WTC11 (cell line): ENCODE measurements at regions not wholly inside any gene's neighbourhood (a gene's known extent, or its start where the extent isn't known, plus 50 kb on each side); places are given as distances from the start of the nearest gene placed in this dataset.

ENCODE experiments used
- ATAC-seq: fragments of 200-7000 bp; cut with Tn5 transposase; 2 replicates; pipeline ENCODE4 v1.10.0; 2021; ENCODE audit warnings: mild to moderate bottlenecking, moderate library complexity
- CTCF ChIA-PET: fragments of 300-600 bp; sonication (Branson Sonifier 250); formaldehyde crosslinking; loops from one replicate; lab custom pipeline; 2021; ENCODE audit warnings: antibody characterized with exemption; lab: Charles Lee
- POLR2A ChIA-PET: fragments of 350-600 bp; sonication (Branson Sonifier 250); formaldehyde crosslinking; loops from one replicate; lab custom pipeline; 2021; ENCODE audit warnings: antibody characterized with exemption; lab: Charles Lee
- DNase-seq: peaks from one replicate; pipeline ENCODE4 v3.0.0; 2021; ENCODE audit warnings: low spot score
- H3K27ac Mint-ChIP-seq: 2 replicates; pipeline ENCODE4 v1.8.0; 2021; ENCODE audit warnings: mixed read lengths
- H3K27me3 Mint-ChIP-seq: 2 replicates; pipeline ENCODE4 v1.8.0; 2021; ENCODE audit warnings: low read depth, mild to moderate bottlenecking, moderate library complexity, mixed read lengths
- H3K36me3 Mint-ChIP-seq: 2 replicates; pipeline ENCODE4 v1.8.0; 2021; ENCODE audit warnings: mixed read lengths
- H3K4me1 Mint-ChIP-seq: 2 replicates; pipeline ENCODE4 v1.8.0; 2022; ENCODE audit warnings: mixed read lengths
- H3K4me3 Mint-ChIP-seq: 2 replicates; pipeline ENCODE4 v1.8.0; 2021; ENCODE audit warnings: mild to moderate bottlenecking, moderate library complexity, mixed read lengths
- H3K9me3 Mint-ChIP-seq: 2 replicates; pipeline ENCODE4 v1.8.0; 2021; ENCODE audit warnings: mixed read lengths
- CBFB ChIP-seq: sonication (generic); formaldehyde crosslinking; IDR thresholded peaks from 2 replicates; pipeline ENCODE4 v1.8.1; 2022; ENCODE audit warnings: mild to moderate bottlenecking, low read depth, missing genetic modification reagents
- FOXP1 ChIP-seq: sonication (generic); formaldehyde crosslinking; IDR thresholded peaks from 2 replicates; pipeline ENCODE4 v1.8.0; 2022; ENCODE audit warnings: missing genetic modification reagents, mild to moderate bottlenecking, moderate library complexity, borderline replicate concordance
- GRHL2 ChIP-seq: fragments of 250-450 bp; sonication (Bioruptor Pico); IDR thresholded peaks from 2 replicates; pipeline ENCODE4 v1.8.0; 2022; ENCODE audit warnings: mild to moderate bottlenecking, moderate library complexity; ENCODE audit not compliant: insufficient replicate concordance, severe bottlenecking
- JUN ChIP-seq: sonication (generic); formaldehyde crosslinking; IDR thresholded peaks from 2 replicates; pipeline ENCODE4 v1.8.0; 2023; ENCODE audit warnings: mild to moderate bottlenecking, missing genetic modification reagents
- MYBL2 ChIP-seq: sonication (generic); formaldehyde crosslinking; IDR thresholded peaks from 2 replicates; pipeline ENCODE4 v1.8.1; 2023; ENCODE audit warnings: mild to moderate bottlenecking, moderate library complexity, missing genetic modification reagents
- NR2C2 ChIP-seq: sonication (generic); formaldehyde crosslinking; IDR thresholded peaks from 2 replicates; pipeline ENCODE4 v1.8.0; 2022; ENCODE audit warnings: mild to moderate bottlenecking, missing genetic modification reagents
- NR3C1 ChIP-seq: sonication (generic); formaldehyde crosslinking; conservative IDR thresholded peaks from 2 replicates; pipeline ENCODE4 v1.8.1; 2023; ENCODE audit warnings: low read depth, mild to moderate bottlenecking, missing genetic modification reagents
- SOX15 ChIP-seq: fragments of 250-450 bp; sonication (Bioruptor Pico); IDR thresholded peaks from 2 replicates; pipeline ENCODE4 v1.9.0; 2021; ENCODE audit warnings: mild to moderate bottlenecking
- TEAD4 ChIP-seq: sonication (generic); formaldehyde crosslinking; IDR thresholded peaks from 2 replicates; pipeline ENCODE4 v1.8.0; 2022; ENCODE audit warnings: mild to moderate bottlenecking, missing genetic modification reagents
- ZBTB21 ChIP-seq: sonication (generic); formaldehyde crosslinking; IDR thresholded peaks from 2 replicates; pipeline ENCODE4 v1.8.1; 2023; ENCODE audit warnings: mild to moderate bottlenecking, missing genetic modification reagents, borderline replicate concordance
- ZNF121 ChIP-seq: sonication (generic); formaldehyde crosslinking; IDR thresholded peaks from 2 replicates; pipeline ENCODE4 v1.8.0; 2023; ENCODE audit warnings: missing genetic modification reagents
- ZNF317 ChIP-seq: sonication (generic); formaldehyde crosslinking; IDR thresholded peaks from 2 replicates; pipeline ENCODE4 v1.8.1; 2023; ENCODE audit warnings: low read depth, mild to moderate bottlenecking, moderate library complexity, missing genetic modification reagents, borderline replicate concordance
- TF ChIP-seq, protein P1 (sequence below): sonication (generic); formaldehyde crosslinking; IDR thresholded peaks from 2 replicates; pipeline ENCODE4 v1.8.1; 2023; ENCODE audit warnings: mild to moderate bottlenecking, missing genetic modification reagents, moderate library complexity
- TF ChIP-seq, protein P2 (sequence below): sonication (generic); formaldehyde crosslinking; IDR thresholded peaks from 2 replicates; pipeline ENCODE4 v1.8.1; 2023; ENCODE audit warnings: mild to moderate bottlenecking, missing genetic modification reagents, moderate library complexity
- TF ChIP-seq, protein P3 (sequence below): sonication (generic); formaldehyde crosslinking; IDR thresholded peaks from 2 replicates; pipeline ENCODE4 v1.8.1; 2022; ENCODE audit warnings: missing genetic modification reagents, borderline replicate concordance
- TF ChIP-seq, protein P4 (sequence below): fragments of 250-450 bp; sonication (Bioruptor Pico); conservative IDR thresholded peaks from 2 replicates; pipeline ENCODE4 v1.9.0; 2021; ENCODE audit warnings: mild to moderate bottlenecking
- TF ChIP-seq, protein P5 (sequence below): fragments of 250-450 bp; sonication (Bioruptor Pico); IDR thresholded peaks from 2 replicates; pipeline ENCODE4 v1.9.0; 2021; ENCODE audit warnings: mild to moderate bottlenecking
- TF ChIP-seq, protein P6 (sequence below): sonication (generic); formaldehyde crosslinking; IDR thresholded peaks from 2 replicates; pipeline ENCODE4 v1.8.0; 2022; ENCODE audit warnings: mild to moderate bottlenecking, missing genetic modification reagents
- TF ChIP-seq, protein P7 (sequence below): fragments of 250-450 bp; sonication (Bioruptor Pico); IDR thresholded peaks from 2 replicates; pipeline ENCODE4 v2.1.2; 2022; ENCODE audit warnings: mild to moderate bottlenecking, moderate library complexity
- TF ChIP-seq, protein P8 (sequence below): sonication (generic); formaldehyde crosslinking; IDR thresholded peaks from 2 replicates; pipeline ENCODE4 v1.8.1; 2022; ENCODE audit warnings: low read depth, mild to moderate bottlenecking, moderate library complexity, missing genetic modification reagents, borderline replicate concordance

DNA sequence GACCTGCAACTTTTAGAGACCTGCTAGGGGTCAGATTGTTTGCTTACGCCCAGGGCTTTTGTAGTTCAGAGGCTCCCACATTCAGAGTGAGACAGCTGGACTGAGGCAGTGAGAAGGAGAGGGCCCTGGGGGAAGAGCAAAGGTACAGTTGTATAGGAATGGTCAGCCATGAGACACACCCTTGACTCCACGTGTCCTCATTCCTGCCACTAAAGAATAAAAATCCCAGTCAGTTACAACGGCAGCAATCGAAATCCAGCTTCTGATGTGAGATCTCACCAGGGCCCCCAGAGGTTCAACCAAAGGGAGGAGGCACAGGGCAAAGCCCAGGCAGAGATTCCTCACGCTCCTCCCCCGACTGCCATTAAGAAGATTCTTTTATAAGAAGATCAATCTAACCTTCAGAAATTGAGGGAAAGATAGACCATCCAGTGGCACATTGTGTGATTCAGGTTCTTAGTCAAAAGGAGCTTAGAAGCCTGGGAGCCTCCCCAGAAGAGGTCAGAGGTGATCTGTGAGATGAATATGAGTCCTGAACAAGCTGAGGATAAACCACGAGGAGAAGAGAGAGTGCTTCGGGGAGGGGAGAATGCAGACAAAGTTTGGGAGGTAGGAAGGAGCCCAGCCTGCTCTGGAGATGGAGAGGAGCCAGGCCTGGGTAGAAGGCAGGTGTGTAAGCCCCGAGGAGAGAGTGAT is 317.0 kb downstream of the CYP26B1 start (continued):
- TF ChIP-seq, protein P1, sequence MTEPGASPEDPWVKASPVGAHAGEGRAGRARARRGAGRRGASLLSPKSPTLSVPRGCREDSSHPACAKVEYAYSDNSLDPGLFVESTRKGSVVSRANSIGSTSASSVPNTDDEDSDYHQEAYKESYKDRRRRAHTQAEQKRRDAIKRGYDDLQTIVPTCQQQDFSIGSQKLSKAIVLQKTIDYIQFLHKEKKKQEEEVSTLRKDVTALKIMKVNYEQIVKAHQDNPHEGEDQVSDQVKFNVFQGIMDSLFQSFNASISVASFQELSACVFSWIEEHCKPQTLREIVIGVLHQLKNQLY (CRISPR knock-in tag) = no peak
- TF ChIP-seq, all 79 proteins: peak for 0

DNA sequence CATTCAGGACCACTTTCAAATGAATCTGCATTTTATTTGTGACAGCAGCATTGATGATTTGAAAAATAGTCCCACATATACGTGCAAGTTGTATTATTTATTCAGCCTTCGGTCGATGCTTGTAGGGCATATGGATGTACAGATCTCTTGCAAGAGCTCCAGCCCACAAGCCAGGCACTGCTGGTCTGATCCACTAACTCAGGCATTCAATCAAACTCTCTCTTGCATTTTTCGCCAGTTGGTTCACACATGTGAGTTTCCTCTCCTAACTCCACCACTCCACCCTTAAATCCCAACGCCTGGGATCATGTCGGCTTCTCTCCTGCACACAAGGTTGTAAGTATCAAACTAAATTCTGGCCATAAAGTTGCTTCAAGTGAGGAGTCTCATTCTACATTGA is 318.7 kb downstream of the CYP26B1 start:
- ChIA-PET CTCF (no interaction called here), POLR2A (no interaction called here)
- Mint-ChIP-seq H3K27ac (no peak overlapping the region), H3K36me3 (no peaks in the 10 kb centered on the region; the same call in 1 of the 2 replicates), H3K4me3 (no peak overlapping the region), H3K4me1 (no peaks in the 10 kb centered on the region), H3K9me3 (peaks cover 14% of the 10 kb centered on the region), H3K27me3 (no peaks in the 10 kb centered on the region; the same call in 1 of the 2 replicates)
- TF ChIP-seq MYBL2 (CRISPR knock-in tag) = no peak
- TF ChIP-seq CBFB = no peak
- no peak for TF ChIP-seq JUN (CRISPR knock-in tag)
- TF ChIP-seq, protein P2, sequence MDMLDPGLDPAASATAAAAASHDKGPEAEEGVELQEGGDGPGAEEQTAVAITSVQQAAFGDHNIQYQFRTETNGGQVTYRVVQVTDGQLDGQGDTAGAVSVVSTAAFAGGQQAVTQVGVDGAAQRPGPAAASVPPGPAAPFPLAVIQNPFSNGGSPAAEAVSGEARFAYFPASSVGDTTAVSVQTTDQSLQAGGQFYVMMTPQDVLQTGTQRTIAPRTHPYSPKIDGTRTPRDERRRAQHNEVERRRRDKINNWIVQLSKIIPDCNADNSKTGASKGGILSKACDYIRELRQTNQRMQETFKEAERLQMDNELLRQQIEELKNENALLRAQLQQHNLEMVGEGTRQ (CRISPR knock-in tag) = no peak
- no peak for TF ChIP-seq NR3C1 (CRISPR knock-in tag)
- TF ChIP-seq, protein P3, sequence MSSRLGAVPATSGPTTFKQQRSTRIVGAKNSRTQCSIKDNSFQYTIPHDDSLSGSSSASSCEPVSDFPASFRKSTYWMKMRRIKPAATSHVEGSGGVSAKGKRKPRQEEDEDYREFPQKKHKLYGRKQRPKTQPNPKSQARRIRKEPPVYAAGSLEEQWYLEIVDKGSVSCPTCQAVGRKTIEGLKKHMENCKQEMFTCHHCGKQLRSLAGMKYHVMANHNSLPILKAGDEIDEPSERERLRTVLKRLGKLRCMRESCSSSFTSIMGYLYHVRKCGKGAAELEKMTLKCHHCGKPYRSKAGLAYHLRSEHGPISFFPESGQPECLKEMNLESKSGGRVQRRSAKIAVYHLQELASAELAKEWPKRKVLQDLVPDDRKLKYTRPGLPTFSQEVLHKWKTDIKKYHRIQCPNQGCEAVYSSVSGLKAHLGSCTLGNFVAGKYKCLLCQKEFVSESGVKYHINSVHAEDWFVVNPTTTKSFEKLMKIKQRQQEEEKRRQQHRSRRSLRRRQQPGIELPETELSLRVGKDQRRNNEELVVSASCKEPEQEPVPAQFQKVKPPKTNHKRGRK = no peak
- no peak for TF ChIP-seq FOXP1 (CRISPR knock-in tag)
- TF ChIP-seq, protein P4, sequence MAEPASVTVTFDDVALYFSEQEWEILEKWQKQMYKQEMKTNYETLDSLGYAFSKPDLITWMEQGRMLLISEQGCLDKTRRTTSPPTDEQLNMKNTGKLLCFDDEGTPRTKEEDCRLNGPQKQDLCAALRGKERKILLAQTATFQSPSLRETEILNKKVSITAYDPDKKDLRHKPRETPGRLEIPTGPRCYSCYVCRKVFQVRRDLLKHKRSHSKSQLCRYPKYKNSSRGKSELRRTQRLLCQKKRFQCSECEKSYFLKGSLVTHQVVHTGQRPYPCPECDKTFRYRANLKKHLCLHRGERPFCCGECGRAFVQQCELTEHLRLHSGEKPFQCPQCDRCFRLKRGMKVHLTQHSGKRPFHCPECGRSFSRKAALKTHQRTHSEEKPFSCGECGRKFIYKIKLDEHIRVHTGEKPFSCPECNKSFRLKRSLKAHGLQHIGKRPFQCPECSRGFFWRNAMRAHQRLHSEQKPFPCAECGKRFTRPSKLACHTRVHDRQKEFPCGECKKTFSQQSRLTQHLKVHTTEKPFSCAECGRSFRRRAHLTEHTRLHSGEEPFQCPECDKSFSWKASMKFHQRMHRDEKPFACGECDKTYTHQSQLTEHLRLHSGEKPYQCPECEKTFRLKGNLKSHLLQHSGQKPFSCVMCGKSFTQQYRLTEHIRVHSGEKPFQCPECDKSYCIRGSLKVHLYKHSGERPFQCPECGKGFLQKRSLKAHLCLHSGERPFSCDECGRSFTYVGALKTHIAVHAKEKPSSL = no peak
- TF ChIP-seq, protein P5, sequence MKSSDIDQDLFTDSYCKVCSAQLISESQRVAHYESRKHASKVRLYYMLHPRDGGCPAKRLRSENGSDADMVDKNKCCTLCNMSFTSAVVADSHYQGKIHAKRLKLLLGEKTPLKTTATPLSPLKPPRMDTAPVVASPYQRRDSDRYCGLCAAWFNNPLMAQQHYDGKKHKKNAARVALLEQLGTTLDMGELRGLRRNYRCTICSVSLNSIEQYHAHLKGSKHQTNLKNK = no peak
- TF ChIP-seq NR2C2 (CRISPR knock-in tag) = no peak
- TF ChIP-seq, protein P6, sequence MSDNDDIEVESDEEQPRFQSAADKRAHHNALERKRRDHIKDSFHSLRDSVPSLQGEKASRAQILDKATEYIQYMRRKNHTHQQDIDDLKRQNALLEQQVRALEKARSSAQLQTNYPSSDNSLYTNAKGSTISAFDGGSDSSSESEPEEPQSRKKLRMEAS (CRISPR knock-in tag) = no peak
- TF ChIP-seq TEAD4 = no peak
- TF ChIP-seq, protein P7, sequence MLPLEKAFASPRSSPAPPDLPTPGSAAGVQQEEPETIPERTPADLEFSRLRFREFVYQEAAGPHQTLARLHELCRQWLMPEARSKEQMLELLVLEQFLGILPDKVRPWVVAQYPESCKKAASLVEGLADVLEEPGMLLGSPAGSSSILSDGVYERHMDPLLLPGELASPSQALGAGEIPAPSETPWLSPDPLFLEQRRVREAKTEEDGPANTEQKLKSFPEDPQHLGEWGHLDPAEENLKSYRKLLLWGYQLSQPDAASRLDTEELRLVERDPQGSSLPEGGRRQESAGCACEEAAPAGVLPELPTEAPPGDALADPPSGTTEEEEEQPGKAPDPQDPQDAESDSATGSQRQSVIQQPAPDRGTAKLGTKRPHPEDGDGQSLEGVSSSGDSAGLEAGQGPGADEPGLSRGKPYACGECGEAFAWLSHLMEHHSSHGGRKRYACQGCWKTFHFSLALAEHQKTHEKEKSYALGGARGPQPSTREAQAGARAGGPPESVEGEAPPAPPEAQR (CRISPR knock-in tag) = no peak
- DNase-seq (no peak), ATAC-seq (no peak)

DNA sequence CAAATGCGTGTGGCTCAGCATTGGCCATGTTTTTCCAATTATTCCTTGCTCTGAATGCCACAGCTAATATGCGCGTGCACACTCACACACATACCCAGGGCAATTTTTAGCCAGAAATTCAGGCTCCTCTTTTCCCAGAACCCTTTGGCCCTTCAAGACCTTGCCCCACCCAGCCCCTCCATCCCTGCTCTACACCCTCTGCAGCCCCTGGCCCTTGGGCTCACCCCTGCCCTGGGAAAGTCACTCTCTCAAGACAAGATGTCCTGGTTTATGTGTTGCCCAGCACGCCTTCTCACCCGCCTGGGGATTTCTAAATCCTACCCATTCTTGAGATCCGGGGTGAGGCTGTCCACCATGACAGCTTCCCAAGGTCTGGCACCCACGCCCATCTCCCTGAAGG is 319.7 kb downstream of the CYP26B1 start:
- no peak for DNase-seq
- no peaks in the 10 kb centered on the region; the same call in 1 of the 2 replicates for H3K27me3 Mint-ChIP-seq
- no peak for ATAC-seq
- no peak overlapping the region for H3K27ac Mint-ChIP-seq
- TF ChIP-seq FOXP1 (CRISPR knock-in tag) (no peak), SOX15 (CRISPR knock-in tag) (no peak), ZBTB21 (CRISPR knock-in tag) (no peak), ZNF121 (CRISPR knock-in tag) (no peak), ZNF317 (CRISPR knock-in tag) (no peak), GRHL2 (CRISPR knock-in tag) (no peak)
- TF ChIP-seq, protein P8, sequence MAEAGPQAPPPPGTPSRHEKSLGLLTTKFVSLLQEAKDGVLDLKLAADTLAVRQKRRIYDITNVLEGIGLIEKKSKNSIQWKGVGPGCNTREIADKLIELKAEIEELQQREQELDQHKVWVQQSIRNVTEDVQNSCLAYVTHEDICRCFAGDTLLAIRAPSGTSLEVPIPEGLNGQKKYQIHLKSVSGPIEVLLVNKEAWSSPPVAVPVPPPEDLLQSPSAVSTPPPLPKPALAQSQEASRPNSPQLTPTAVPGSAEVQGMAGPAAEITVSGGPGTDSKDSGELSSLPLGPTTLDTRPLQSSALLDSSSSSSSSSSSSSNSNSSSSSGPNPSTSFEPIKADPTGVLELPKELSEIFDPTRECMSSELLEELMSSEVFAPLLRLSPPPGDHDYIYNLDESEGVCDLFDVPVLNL = no peak
- H3K36me3 Mint-ChIP-seq = no peaks in the 10 kb centered on the region; the same call in 1 of the 2 replicates
- no peaks in the 10 kb centered on the region for H3K4me1 Mint-ChIP-seq
- ChIA-PET POLR2A (no interaction called here), CTCF (no interaction called here)
- H3K9me3 Mint-ChIP-seq = peaks cover 23% of the 10 kb centered on the region
- no peak overlapping the region for H3K4me3 Mint-ChIP-seq
